ENCODE measurements at regions not wholly inside any gene's neighbourhood (a gene's known extent, or its start where the extent isn't known, plus 50 kb on each side); places are given as distances from the start of the nearest gene placed in this dataset.

GRCh38 chr7:157072361-157072760 lies 61.9 kb upstream of the MNX1 start:
- Histone ChIP-seq H3K9me3 (peaks cover 2% of the 10 kb centered on the region; the same call in 1 of the 3 replicates), H3K4me2 (no peak overlapping the region), H3K27ac (no peak overlapping the region), H3K4me3 (no peak overlapping the region), H3K4me1 (no peaks in the 10 kb centered on the region)
- TF ChIP-seq JUNB (IDR thresholded peaks at IDR 0.05) (no peak), FOSB (CRISPR knock-in tag; IDR thresholded peaks at IDR 0.05) (no peak), RNF2 (IDR thresholded peaks at IDR 0.05; ENCODE audit: borderline replicate concordance, low read depth) (no peak), MAZ (IDR thresholded peaks at IDR 0.05; ENCODE audit: borderline replicate concordance, low read depth, low read length) (no peak), ESRRA (IDR thresholded peaks at IDR 0.05; ENCODE audit: borderline replicate concordance, low read length) (no peak), HMGXB4 (CRISPR knock-in tag; IDR thresholded peaks at IDR 0.05; ENCODE audit: borderline replicate concordance) (no peak), ZSCAN20 (CRISPR knock-in tag; IDR thresholded peaks at IDR 0.05) (no peak)
- no peak for FAIRE-seq
- ATAC-seq: no peak
- ChIA-PET POLR2A (no interaction called here), CTCF (interaction anchor here (1.3 kb wide), 1 partner anchor 12 kb away, joined by 4 read pairs; no protein-coding TSS in a partner anchor)
- WGBS (ENCODE audit: missing lambda C conversion rate): 68% methylated on average over 5 of the region's 5 CpGs
- DNase-seq (ENCODE audit: low read depth in 1 of 2, low spot score in 1 of 2): no peak

GRCh38 chr7:157073335-157073734 lies 62.9 kb upstream of the MNX1 start:
- ChIA-PET CTCF (interaction anchor here (1.3 kb wide), 1 partner anchor 11 kb away, joined by 4 read pairs; no protein-coding TSS in a partner anchor), POLR2A (no interaction called here)
- Histone ChIP-seq H3K4me1 (no peaks in the 10 kb centered on the region), H3K4me2 (no peak overlapping the region), H3K27ac (no peak overlapping the region), H3K4me3 (no peak overlapping the region), H3K9me3 (no peaks in the 10 kb centered on the region)
- DNase-seq (ENCODE audit: low read depth in 1 of 2, low spot score in 1 of 2) (no peak), ATAC-seq (no peak), FAIRE-seq (no peak)
- TF ChIP-seq CBX2 (IDR thresholded peaks at IDR 0.05; ENCODE audit: borderline replicate concordance, low read depth) (no peak), USF2 (IDR thresholded peaks at IDR 0.05) (no peak), SREBF2 (IDR thresholded peaks at IDR 0.05) (no peak), HDAC2 (IDR thresholded peaks at IDR 0.05) (no peak), NFE2L2 (conservative IDR thresholded peaks at IDR 0.05; ENCODE audit: low read length) (no peak), E2F6 (IDR thresholded peaks at IDR 0.05; ENCODE audit: borderline replicate concordance, low read depth) (no peak), BHLHE40 (IDR thresholded peaks at IDR 0.05; ENCODE audit: low read depth, low read length) (no peak), JUNB (IDR thresholded peaks at IDR 0.05) (no peak), RNF2 (IDR thresholded peaks at IDR 0.05; ENCODE audit: borderline replicate concordance, low read depth) (no peak), ZSCAN20 (CRISPR knock-in tag; IDR thresholded peaks at IDR 0.05) (no peak), KDM5A (IDR thresholded peaks at IDR 0.05) (no peak), CHD4 (IDR thresholded peaks at IDR 0.05; ENCODE audit: borderline replicate concordance) (no peak), FOSL2 (IDR thresholded peaks at IDR 0.05) (no peak), FOSL2 (CRISPR knock-in tag; IDR thresholded peaks at IDR 0.05) (no peak)
- WGBS (ENCODE audit: missing lambda C conversion rate): 22% methylated on average over 3 of the region's 3 CpGs

GRCh38 chr7:157073949-157074624 lies 63.6 kb upstream of the MNX1 start:
- DNase-seq (ENCODE audit: low read depth in 1 of 2, low spot score in 1 of 2) (no peak), FAIRE-seq (no peak), ATAC-seq (no peak)
- Histone ChIP-seq H3K9me3 (no peaks in the 10 kb centered on the region), H3K4me2 (no peak overlapping the region), H3K4me1 (no peaks in the 10 kb centered on the region), H3K4me3 (no peak overlapping the region), H3K27ac (no peak overlapping the region)
- 79% methylated on average over 7 of the region's 7 CpGs for WGBS (ENCODE audit: missing lambda C conversion rate)
- ChIA-PET POLR2A (no interaction called here), CTCF (interaction anchor here (0.5 kb wide), 1 partner anchor 83 kb away, joined by 5 read pairs; no protein-coding TSS in a partner anchor)
- TF ChIP-seq SMC3 (IDR thresholded peaks at IDR 0.05): no peak
- no peak for TF ChIP-seq CTCF (IDR thresholded peaks at IDR 0.05)
- no peak for TF ChIP-seq HEYL (CRISPR knock-in tag; IDR thresholded peaks at IDR 0.05)
- no peak for TF ChIP-seq EHMT2 (IDR thresholded peaks at IDR 0.05; ENCODE audit: low read depth)
- TF ChIP-seq CHD2 (IDR thresholded peaks at IDR 0.05; ENCODE audit: low read length, partially characterized antibody): no peak
- TF ChIP-seq ESRRA (IDR thresholded peaks at IDR 0.05; ENCODE audit: borderline replicate concordance, low read length): no peak
- no peak for TF ChIP-seq ZSCAN20 (CRISPR knock-in tag; IDR thresholded peaks at IDR 0.05)
- no peak for TF ChIP-seq BCL3 (IDR thresholded peaks at IDR 0.05)
- no peak for TF ChIP-seq USF2 (IDR thresholded peaks at IDR 0.05)
- TF ChIP-seq ZFP36 (IDR thresholded peaks at IDR 0.05; ENCODE audit: borderline replicate concordance, partially characterized antibody): no peak
- no peak for TF ChIP-seq NR3C1 (IDR thresholded peaks at IDR 0.05)
- no peak for TF ChIP-seq MYC (IDR thresholded peaks at IDR 0.05; ENCODE audit: borderline replicate concordance, low read length)
